Kidney glomerular epithelial cell (primary cell): ENCODE measurements at regions not wholly inside any gene's neighbourhood (a gene's known extent, or its start where the extent isn't known, plus 50 kb on each side); places are given as distances from the start of the nearest gene placed in this dataset.

Experiments used
- DNase-seq: peaks from one replicate; lab custom pipeline; 2025; lab: John Stamatoyannopoulos, UW

- no peak for DNase-seq
Observed at GRCh38 chr12:124489220-124489619, 78.2 kb downstream of the NCOR2 start.

DNA sequence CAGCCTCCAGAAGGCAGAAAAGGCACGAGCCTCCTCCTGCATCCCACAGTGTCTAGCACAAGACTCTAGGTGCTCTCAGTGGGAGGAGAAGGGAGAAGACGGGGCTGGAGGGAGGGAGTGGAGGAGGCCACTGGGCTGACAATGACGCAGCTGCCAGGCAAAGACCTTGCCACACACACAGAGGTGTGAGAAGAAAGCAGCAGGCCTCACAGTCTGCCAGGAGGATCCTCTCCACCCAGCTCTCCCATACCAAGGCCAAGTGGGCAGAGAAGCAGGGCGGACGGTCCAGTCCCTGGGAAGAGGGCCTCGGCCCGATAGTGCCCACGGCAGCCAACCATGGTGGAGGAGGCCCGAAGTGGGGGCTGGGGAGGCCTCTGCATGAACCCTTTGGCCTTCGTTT is 78.9 kb downstream of the NCOR2 start:
- DNase-seq, result no peak

DNA sequence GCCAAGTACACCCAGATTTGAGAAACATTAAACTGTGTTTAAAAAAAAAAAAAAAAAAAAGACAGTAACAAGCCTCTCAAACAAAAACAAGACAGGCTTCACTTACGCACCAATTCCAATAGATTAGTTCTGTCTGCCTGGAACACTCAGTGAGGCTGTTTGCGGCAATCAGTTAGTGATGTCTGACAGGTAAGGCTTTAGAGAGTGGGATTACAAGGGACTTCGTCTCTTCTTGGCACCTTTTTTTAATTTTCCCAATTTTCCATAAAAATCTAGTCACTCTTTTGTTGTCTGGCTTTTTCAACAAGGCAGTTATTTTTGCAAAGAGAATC is 79.6 kb downstream of the NCOR2 start:
- no peak for DNase-seq

- DNase-seq, result no peak
Observed at GRCh38 chr12:124487066-124487833, 80.2 kb downstream of the NCOR2 start.

- no peak for DNase-seq
Observed at GRCh38 chr12:124486346-124486963, 81.0 kb downstream of the NCOR2 start.

- no peak for DNase-seq
Observed at GRCh38 chr12:124485371-124485770, 82.0 kb downstream of the NCOR2 start.

- no peak for DNase-seq
Observed at GRCh38 chr12:124484526-124484953, 82.9 kb downstream of the NCOR2 start.

- DNase-seq, result no peak
Observed at GRCh38 chr12:124484067-124484466, 83.3 kb downstream of the NCOR2 start.

GRCh38 chr12:124482901-124483799 is 84.3 kb downstream of the NCOR2 start:
- DNase-seq, result no peak

GRCh38 chr12:124482567-124482893 is 84.9 kb downstream of the NCOR2 start:
- DNase-seq, result no peak

- DNase-seq, result no peak
Observed at GRCh38 chr12:124481772-124482566, 85.4 kb downstream of the NCOR2 start.

- DNase-seq, result no peak
Observed at GRCh38 chr12:124481257-124481750, 86.1 kb downstream of the NCOR2 start.

GRCh38 chr12:124480469-124481256 is 86.7 kb downstream of the NCOR2 start:
- peak; percentile 69 for DNase-seq

GRCh38 chr12:124479680-124480468 is 87.5 kb downstream of the NCOR2 start:
- no peak for DNase-seq

- no peak for DNase-seq
Observed at GRCh38 chr12:124478985-124479645, 88.3 kb downstream of the NCOR2 start.

- no peak for DNase-seq
Observed at GRCh38 chr12:124478416-124478815, 89.0 kb downstream of the NCOR2 start.

DNA sequence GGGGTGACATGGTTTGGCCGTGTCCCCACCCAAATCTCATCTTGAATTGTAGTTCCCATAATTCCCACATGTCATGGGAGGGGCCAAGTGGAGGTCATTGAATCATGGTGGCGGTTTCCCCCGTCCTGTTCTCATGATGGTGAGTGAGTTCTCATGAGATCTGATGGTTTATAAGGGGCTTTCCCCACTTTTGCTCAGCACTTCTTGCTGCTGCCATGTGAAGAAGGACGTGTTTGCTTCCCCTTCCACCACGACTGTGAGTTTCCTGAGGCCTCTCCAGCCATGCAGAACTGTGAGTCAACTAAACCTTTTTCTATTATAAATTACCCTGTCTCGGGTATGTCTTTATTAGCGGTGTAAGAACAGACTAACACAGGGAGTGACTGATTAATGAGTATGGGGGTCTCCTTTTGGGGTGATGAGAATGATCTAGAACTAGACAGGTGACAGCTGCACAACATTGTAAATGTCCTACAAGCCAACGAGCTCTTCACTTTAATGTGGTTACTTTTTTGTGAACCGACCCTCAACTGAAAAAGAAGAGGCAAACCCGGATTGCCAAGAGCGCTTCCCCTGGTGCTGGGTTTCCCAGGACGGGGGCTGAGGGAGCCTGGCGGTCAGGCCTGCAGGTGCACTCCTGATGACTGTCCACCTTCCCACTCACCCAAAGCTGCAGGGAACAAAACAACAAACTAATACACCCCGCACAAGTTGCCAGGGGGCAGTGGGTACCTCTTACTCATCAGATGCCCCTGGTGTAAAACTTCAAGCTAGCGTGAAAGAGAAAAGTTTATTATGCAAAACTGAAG is 90.1 kb downstream of the NCOR2 start:
- DNase-seq, result peak; percentile 79

DNA sequence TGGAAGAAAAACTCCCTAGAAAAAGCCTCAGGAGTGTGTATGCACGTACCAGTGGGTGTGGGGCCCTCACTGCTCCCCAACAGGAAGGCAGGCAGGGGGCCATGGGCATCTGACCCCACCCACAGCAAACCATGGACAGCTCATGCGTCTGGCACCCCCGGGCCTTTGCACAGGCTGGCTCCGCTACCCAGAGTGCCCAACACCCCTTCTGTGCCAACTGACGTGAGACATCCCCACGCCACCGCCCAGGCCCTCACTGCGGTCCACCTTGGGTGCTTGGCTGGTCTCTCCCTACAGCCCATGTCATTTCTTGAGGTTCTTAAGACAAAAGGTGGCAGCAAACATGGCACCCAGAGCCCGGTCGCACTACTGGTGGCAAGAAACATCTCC is 91.4 kb downstream of the NCOR2 start:
- DNase-seq, result no peak
